ENCODE measurements at regions not wholly inside any gene's neighbourhood (a gene's known extent, or its start where the extent isn't known, plus 50 kb on each side); places are given as distances from the start of the nearest gene placed in this dataset.

DNA sequence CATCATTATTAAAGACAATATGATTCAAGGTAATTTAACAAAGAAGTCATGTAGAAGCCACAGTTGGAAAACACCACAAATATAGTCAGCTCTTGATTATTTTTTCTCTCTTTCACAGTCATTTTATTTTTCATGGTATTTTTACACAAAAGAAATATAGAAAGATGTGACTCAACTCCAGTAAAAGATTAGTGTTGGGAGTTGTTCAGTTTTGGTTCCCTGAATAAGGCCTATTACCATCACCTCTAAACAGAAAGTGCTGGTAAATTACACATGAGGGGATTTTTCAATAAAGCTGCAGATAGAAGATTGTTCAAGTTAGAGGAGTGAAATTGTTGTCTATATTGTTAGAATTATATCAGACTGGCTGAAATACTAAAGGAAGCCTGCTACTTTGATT is 107.0 kb downstream of the DDIT4L start:
- TF ChIP-seq POLR2AphosphoS5 (IDR thresholded peaks at IDR 0.05; ENCODE audit: low read depth, low read length) (no peak), TAF1 (IDR thresholded peaks at IDR 0.05; ENCODE audit: borderline replicate concordance, insufficient read depth, low read length) (no peak), FOXP2 (optimal IDR thresholded peaks at IDR 0.05; ENCODE audit: borderline replicate concordance, extremely low read depth, extremely low read length, insufficient read depth) (no peak), SIN3A (IDR thresholded peaks at IDR 0.05; ENCODE audit: borderline replicate concordance, insufficient read depth, low read length) (no peak)
- TF ChIP-seq, protein P1, sequence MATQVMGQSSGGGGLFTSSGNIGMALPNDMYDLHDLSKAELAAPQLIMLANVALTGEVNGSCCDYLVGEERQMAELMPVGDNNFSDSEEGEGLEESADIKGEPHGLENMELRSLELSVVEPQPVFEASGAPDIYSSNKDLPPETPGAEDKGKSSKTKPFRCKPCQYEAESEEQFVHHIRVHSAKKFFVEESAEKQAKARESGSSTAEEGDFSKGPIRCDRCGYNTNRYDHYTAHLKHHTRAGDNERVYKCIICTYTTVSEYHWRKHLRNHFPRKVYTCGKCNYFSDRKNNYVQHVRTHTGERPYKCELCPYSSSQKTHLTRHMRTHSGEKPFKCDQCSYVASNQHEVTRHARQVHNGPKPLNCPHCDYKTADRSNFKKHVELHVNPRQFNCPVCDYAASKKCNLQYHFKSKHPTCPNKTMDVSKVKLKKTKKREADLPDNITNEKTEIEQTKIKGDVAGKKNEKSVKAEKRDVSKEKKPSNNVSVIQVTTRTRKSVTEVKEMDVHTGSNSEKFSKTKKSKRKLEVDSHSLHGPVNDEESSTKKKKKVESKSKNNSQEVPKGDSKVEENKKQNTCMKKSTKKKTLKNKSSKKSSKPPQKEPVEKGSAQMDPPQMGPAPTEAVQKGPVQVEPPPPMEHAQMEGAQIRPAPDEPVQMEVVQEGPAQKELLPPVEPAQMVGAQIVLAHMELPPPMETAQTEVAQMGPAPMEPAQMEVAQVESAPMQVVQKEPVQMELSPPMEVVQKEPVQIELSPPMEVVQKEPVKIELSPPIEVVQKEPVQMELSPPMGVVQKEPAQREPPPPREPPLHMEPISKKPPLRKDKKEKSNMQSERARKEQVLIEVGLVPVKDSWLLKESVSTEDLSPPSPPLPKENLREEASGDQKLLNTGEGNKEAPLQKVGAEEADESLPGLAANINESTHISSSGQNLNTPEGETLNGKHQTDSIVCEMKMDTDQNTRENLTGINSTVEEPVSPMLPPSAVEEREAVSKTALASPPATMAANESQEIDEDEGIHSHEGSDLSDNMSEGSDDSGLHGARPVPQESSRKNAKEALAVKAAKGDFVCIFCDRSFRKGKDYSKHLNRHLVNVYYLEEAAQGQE (IDR thresholded peaks at IDR 0.05; ENCODE audit: insufficient read depth in 1 of 2, low read depth in 2 of 2, low read length in 2 of 2): no peak

DNA sequence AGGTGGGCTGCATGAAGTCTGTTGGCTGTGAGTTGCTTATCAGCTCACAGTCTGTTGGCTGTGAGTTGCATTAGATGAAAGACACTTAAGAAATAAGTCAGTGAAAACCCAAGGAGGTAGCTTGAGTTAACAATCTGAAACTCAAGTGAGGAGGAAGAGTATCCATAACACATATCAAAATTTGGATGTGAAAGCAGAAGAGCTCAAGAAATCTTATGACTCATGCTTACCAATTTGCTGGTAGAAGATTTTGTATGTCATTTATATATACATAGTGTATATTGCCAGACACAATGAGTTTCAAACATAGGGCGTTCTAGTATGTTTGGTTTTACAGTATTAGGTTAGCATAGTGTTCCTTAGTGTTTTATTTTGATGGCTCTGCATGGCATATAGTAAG is 107.4 kb downstream of the DDIT4L start:
- TF ChIP-seq FOXP2 (optimal IDR thresholded peaks at IDR 0.05; ENCODE audit: borderline replicate concordance, extremely low read depth, extremely low read length, insufficient read depth) (no peak), TAF1 (IDR thresholded peaks at IDR 0.05; ENCODE audit: borderline replicate concordance, insufficient read depth, low read length) (no peak), SIN3A (IDR thresholded peaks at IDR 0.05; ENCODE audit: borderline replicate concordance, insufficient read depth, low read length) (no peak), POLR2AphosphoS5 (IDR thresholded peaks at IDR 0.05; ENCODE audit: low read depth, low read length) (no peak)
- TF ChIP-seq, protein P1 (IDR thresholded peaks at IDR 0.05; ENCODE audit: insufficient read depth in 1 of 2, low read depth in 2 of 2, low read length in 2 of 2): no peak

DNA sequence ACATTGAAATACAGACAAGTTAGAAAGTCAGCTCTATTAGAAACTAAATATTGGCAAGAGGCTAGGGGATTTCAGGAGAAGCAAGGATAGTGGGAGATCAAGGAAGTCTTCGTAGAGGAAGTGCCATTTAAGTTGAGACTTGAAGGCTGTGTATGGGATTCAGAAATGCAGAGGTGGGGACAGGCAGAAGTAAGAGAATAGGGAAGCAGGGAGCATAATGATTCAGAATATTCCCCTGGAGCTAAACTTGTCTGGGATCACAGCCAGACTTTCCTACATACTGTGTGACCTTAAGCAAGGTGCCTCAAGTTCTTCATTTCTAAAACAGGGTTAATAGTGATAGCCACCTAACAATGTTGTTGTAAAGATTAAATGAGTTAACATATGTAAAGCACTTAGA is 108.8 kb downstream of the DDIT4L start:
- TF ChIP-seq TAF1 (IDR thresholded peaks at IDR 0.05; ENCODE audit: borderline replicate concordance, insufficient read depth, low read length) (no peak), FOXP2 (optimal IDR thresholded peaks at IDR 0.05; ENCODE audit: borderline replicate concordance, extremely low read depth, extremely low read length, insufficient read depth) (no peak), POLR2AphosphoS5 (IDR thresholded peaks at IDR 0.05; ENCODE audit: low read depth, low read length) (no peak), SIN3A (IDR thresholded peaks at IDR 0.05; ENCODE audit: borderline replicate concordance, insufficient read depth, low read length) (no peak)
- TF ChIP-seq, protein P1 (IDR thresholded peaks at IDR 0.05; ENCODE audit: insufficient read depth in 1 of 2, low read depth in 2 of 2, low read length in 2 of 2): no peak

DNA sequence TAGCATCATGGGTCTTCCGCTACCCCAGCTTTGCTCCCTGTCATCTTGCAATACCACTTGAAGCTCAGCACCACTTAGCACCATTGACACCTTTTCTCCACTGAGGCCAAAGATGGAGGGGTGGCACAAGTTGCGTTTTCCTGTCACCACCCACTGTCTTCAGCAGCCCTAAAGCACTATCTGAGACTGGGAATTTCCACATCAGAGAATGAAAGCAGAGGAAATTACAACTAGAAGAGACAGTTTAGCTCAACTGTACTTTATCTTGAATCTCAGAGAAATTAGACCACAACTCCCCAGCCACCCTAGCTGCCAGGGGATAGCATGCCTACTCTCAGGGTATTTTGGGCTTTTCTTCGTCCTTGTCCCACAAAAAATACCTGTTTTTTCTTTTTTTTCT is 111.0 kb downstream of the DDIT4L start:
- TF ChIP-seq SIN3A (IDR thresholded peaks at IDR 0.05; ENCODE audit: borderline replicate concordance, insufficient read depth, low read length): no peak
- TF ChIP-seq, protein P1 (IDR thresholded peaks at IDR 0.05; ENCODE audit: insufficient read depth in 1 of 2, low read depth in 2 of 2, low read length in 2 of 2): no peak

DNA sequence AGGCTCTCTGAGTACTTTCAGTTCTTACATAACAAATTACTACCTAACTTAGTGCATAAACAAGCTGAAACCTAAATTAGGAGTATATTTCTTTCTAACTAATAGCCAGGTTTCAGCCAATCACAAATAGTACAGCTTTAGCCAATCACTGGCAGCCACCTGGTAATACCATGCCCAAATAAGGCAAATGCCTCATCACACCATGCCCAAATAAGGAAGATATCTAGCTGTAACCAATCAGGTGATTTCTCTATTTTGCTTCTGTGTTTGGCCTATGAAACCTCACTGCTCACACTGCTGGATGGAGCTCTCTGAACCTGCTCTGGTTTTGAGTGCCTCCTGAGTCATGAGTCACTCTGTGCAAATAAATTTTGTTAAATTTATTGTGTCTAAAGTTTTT is 113.5 kb downstream of the DDIT4L start:
- TF ChIP-seq SIN3A (IDR thresholded peaks at IDR 0.05; ENCODE audit: borderline replicate concordance, insufficient read depth, low read length) (no peak), FOXP2 (optimal IDR thresholded peaks at IDR 0.05; ENCODE audit: borderline replicate concordance, extremely low read depth, extremely low read length, insufficient read depth) (no peak), TAF1 (IDR thresholded peaks at IDR 0.05; ENCODE audit: borderline replicate concordance, insufficient read depth, low read length) (no peak), POLR2AphosphoS5 (IDR thresholded peaks at IDR 0.05; ENCODE audit: low read depth, low read length) (no peak)
- TF ChIP-seq, protein P1 (IDR thresholded peaks at IDR 0.05; ENCODE audit: insufficient read depth in 1 of 2, low read depth in 2 of 2, low read length in 2 of 2): no peak

All from PFSK-1 (cell line).